Endothelial cell of umbilical vein (primary cell): ENCODE measurements at regions not wholly inside any gene's neighbourhood (a gene's known extent, or its start where the extent isn't known, plus 50 kb on each side); places are given as distances from the start of the nearest gene placed in this dataset.

ENCODE experiments used
- CTCF ChIP-seq, 2 donors: IDR thresholded peaks; 1 replicate in 1 of 2; 2 replicates in 1 of 2; pipeline ENCODE4 v1.5.1; 2011; ENCODE audit warnings: low read length in 2 of 2, mild to moderate bottlenecking in 2 of 2, moderate library complexity in 2 of 2, control low read depth in 1 of 2, inconsistent platforms in 1 of 2, low read depth in 1 of 2; ENCODE audit not compliant: insufficient read depth in 1 of 2; ENCODE audit errors: extremely low read depth in 1 of 2
- EZH2 ChIP-seq: IDR thresholded peaks from 2 replicates; pipeline ENCODE4 v1.6.1; 2012; ENCODE audit warnings: borderline replicate concordance, low read depth, mild to moderate bottlenecking, moderate library complexity, low read length, inconsistent platforms; ENCODE audit not compliant: severe bottlenecking
- FOS ChIP-seq: IDR thresholded peaks from 2 replicates; pipeline ENCODE4 v1.6.1; 2011; ENCODE audit warnings: mild to moderate bottlenecking, low read length, moderate library complexity, borderline replicate concordance; ENCODE audit not compliant: insufficient read depth
- JUN ChIP-seq: IDR thresholded peaks from 2 replicates; pipeline ENCODE4 v1.6.1; 2011; ENCODE audit warnings: borderline replicate concordance, low read depth; ENCODE audit not compliant: insufficient read length, insufficient read depth
- MAX ChIP-seq: IDR thresholded peaks from 2 replicates; pipeline ENCODE4 v1.6.1; 2011; ENCODE audit not compliant: insufficient read depth, insufficient read length
- MYC ChIP-seq: IDR thresholded peaks from one replicate; pipeline ENCODE4 v1.6.1; 2011; ENCODE audit warnings: mild to moderate bottlenecking, low read depth, low read length
- POLR2A ChIP-seq: IDR thresholded peaks from 2 replicates; pipeline ENCODE4 v1.6.1; 2012; ENCODE audit warnings: low read depth, mild to moderate bottlenecking, control low read depth, low read length
- POLR2AphosphoS5 ChIP-seq: IDR thresholded peaks from 2 replicates; pipeline ENCODE4 v1.6.1; 2012; ENCODE audit warnings: low read depth, mild to moderate bottlenecking, control low read depth, low read length, moderate library complexity; ENCODE audit not compliant: insufficient read depth

- no peak for TF ChIP-seq CTCF (IDR thresholded peaks at IDR 0.05; ENCODE audit: extremely low read depth in 1 of 2, insufficient read depth in 1 of 2, low read depth in 1 of 2, low read length in 2 of 2)
- no peak for TF ChIP-seq POLR2AphosphoS5
- TF ChIP-seq POLR2A = no peak
- no peak for TF ChIP-seq JUN
- no peak for TF ChIP-seq MAX
- no peak for TF ChIP-seq EZH2
- no peak for TF ChIP-seq MYC
- TF ChIP-seq FOS = no peak
Measured at GRCh38 chr2:17353263-17353662, 165.0 kb downstream of the RAD51AP2 start.
